ENCODE measurements at regions not wholly inside any gene's neighbourhood (a gene's known extent, or its start where the extent isn't known, plus 50 kb on each side); places are given as distances from the start of the nearest gene placed in this dataset.

DNA sequence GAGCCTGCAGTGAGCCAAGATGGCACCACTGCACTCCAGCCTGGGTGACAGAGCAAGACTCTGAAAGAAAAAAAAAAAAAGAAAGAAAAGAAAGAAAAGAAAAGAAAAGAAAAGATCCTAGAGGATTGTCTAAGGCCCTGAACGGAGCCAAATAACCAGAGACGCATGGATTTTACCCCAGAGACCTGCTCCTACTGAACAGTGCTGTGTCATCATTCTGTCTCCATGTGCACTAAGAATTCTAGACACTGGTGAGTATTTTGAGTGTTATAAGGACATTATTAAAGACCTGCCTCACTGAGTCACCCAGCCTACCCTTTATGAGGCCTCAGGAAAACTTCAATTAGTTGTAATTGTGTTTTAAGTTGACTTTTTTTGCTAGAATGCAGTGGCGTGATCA, 61.9 kb upstream of the RIOK3 start:
- no peak for DNase-seq

DNA sequence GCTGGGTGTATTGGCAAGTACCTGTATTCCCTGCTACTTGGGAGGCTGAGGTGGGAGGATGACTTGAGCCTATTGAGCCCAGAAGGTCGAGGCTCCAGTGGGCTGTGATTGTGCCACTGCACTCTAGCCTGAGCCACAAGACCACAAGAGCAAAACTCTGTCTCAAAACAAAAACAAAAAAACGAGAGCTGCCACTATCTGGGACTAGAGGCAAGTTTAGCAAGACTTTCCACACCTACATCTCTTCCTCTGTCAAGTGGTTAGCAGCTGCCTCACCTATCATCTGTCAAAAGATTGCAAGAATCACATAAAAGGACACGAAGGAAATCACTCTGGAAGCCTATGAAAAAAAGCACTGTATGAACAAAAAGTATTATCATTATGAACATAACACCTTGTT, 55.2 kb upstream of the RIOK3 start:
- DNase-seq, result no peak

DNA sequence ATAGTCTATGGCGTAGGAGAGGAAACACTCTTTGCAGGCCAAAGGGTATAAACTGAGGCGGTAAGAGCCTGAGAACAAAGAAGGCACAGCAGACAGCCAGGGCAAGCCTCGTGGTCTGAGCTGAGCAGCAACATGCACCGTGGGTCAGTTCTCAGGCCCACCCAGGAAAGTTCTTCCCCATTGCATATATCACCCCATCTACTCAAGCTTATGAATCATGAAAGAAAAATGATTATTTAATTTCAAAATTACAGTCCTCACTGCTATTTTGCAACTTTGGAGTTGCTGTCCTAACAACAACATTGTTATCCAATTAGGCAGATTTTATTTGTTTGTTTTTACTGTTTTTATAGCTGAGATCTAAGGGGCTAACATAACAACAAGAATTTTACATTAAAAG, 54.7 kb upstream of the RIOK3 start:
- no peak for DNase-seq

DNA sequence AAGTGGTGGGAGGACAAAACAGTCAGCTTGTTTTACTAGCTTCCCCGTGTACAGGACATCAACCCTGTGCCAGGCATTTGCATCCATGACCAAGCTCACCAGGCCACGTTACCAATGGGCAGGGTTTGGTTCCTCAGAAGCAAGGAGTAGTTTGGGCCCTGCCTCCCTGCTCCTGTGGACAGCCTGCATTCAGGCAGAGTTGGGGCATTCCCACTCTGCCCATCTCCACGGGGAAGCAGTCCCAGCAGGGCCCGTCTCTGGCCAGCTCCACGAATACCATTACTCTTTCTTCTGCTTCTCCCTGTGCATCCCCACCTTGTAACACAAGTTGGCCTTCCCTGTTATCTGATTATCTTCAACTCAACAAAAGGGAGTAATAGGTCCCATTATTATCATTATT, 54.0 kb upstream of the RIOK3 start:
- DNase-seq, result no peak

DNA sequence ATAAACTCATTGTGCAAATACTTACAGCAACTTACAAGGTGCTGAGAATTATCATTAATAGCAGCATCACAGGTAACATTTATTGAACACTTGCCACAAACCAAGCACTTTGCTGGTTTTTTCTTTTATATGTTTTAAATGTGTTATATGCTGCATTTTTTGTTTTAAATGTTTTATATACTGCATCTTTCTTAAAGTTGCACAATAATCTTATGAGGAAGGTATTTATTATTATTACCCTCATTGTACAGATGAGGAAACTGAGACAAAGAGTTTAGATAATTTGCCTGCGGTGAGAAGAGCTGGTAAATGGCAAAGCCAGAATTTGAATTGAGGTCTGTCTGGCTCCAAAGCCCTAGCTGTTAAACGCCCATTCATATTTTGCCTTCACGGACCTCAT, 52.2 kb upstream of the RIOK3 start:
- no peak for DNase-seq

DNA sequence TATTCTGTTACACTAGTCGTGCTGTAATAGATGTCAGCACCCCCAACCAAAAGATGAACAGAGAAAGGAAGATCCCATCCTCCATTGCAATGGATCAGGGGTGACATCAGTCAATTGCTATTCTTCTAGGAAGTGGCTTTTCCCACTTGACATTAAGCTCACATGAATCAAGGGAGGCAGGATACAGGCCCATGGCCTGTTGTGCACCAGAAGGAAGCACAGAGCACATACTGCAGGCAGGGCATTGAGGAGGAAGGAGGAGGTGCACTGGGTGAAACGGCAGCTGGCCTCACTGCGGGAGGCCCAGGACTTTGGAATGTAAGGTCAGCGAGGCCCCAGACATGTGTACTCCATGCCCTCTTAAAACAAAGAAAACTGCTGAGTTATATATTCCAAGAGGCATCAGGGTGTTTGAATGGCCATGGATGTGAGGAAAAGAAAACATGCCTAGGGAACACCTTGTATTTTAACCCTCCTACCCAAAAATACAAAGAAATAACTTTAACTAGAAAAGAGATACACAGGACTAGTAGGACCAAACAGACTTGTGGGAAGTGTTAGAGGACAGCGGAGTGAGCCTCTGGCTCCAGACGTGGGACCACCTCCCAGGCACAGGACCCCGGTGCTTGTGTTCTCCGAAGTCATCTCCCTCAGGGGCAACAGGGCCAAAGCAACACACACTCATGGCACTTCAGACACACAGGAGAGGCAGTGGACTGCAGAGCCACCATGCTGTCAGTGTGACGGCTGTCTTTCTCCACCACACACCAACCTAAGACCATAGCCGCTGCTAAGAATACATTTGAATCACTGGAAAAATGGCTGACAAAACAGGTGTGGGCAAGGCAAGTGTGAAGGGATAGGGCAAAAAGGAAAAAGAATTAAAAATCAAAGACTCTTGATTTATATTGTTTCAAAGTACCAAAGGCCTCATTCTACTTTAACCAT, 51.4 kb upstream of the RIOK3 start:
- DNase-seq, result no peak
